Ovary (tissue), 3 donors: ENCODE measurements at regions not wholly inside any gene's neighbourhood (a gene's known extent, or its start where the extent isn't known, plus 50 kb on each side); places are given as distances from the start of the nearest gene placed in this dataset.

Experiments used
- CTCF ChIP-seq, 3 donors: fragments of 450-650 bp in 2 of 3; fragments of 200-600 bp in 1 of 3; IDR thresholded peaks; one replicate each; pipeline versions ENCODE4 v1.5.1 to v1.8.0; 2016 to 2022; ENCODE audit warnings: antibody characterized with exemption in 3 of 3, mild to moderate bottlenecking in 1 of 3
- POLR2A ChIP-seq: fragments of 450-650 bp; IDR thresholded peaks from one replicate; pipeline ENCODE4 v1.6.1; 2017; ENCODE audit warnings: antibody characterized with exemption, mild to moderate bottlenecking, moderate library complexity
- donor health status: DM: no; HTN: no; CAD: no.

DNA sequence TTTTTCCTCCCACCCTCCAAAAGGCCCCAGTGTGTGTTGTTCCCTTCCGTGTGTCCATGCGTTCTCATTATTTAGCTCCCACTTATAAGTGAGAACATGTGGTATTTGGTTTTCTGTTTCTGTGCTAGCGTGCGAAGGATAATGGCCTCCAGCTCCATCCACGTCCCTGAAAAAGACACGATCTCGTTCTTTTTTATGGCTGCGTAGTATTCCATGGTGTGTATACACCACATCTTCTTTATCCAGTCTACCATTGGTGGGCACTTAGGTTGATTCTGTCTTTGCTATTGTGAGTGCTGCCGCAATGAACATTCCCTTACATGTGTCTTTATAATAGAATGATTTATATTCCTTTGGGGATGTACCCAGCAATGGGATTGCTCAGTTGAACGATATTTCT is 177.8 kb downstream of the ETS2 start:
- no peak for TF ChIP-seq POLR2A
- no peak for TF ChIP-seq CTCF (IDR thresholded peaks at IDR 0.05)
